WERI-Rb-1 (cell line): ENCODE measurements at regions not wholly inside any gene's neighbourhood (a gene's known extent, or its start where the extent isn't known, plus 50 kb on each side); places are given as distances from the start of the nearest gene placed in this dataset.
"Not testable (repeated sequence)": the region's sequence is repeated elsewhere in the genome, so short reads cannot be mapped to it uniquely, and the experiment has no call there.

ENCODE experiments used
- DNase-seq: peaks from one replicate; pipeline ENCODE4 v3.0.0-alpha.2; 2020
- H3K27ac ChIP-seq: fragments of 250-450 bp; sonication (Bioruptor Pico); 2 replicates; pipeline ENCODE4 v1.5.1; 2020; ENCODE audit warnings: mild to moderate bottlenecking, moderate library complexity
- H3K27me3 ChIP-seq: fragments of 250-450 bp; sonication (Bioruptor Pico); 2 replicates; pipeline ENCODE4 v1.5.1; 2021; ENCODE audit warnings: mild to moderate bottlenecking, low read depth, moderate library complexity; ENCODE audit not compliant: insufficient read depth, severe bottlenecking
- H3K36me3 ChIP-seq: fragments of 250-450 bp; sonication (Bioruptor Pico); 2 replicates; pipeline ENCODE4 v1.5.1; 2020; ENCODE audit warnings: mild to moderate bottlenecking, moderate library complexity
- H3K4me3 ChIP-seq: 2 replicates; pipeline ENCODE4 v1.5.1; 2011; ENCODE audit warnings: low read depth, mild to moderate bottlenecking, control low read depth, low read length
- H3K9me3 ChIP-seq: fragments of 250-450 bp; sonication (Bioruptor Pico); 2 replicates; pipeline ENCODE4 v1.5.1; 2021; ENCODE audit warnings: mild to moderate bottlenecking, moderate library complexity; ENCODE audit not compliant: severe bottlenecking
- TF ChIP-seq, protein P1 (sequence below): IDR thresholded peaks from 2 replicates; pipeline ENCODE4 v1.5.1; 2011; ENCODE audit warnings: low read depth, mild to moderate bottlenecking, control low read depth, inconsistent platforms, low read length

- peaks cover 2% of the 10 kb centered on the region for H3K9me3 ChIP-seq
- TF ChIP-seq, protein P1, sequence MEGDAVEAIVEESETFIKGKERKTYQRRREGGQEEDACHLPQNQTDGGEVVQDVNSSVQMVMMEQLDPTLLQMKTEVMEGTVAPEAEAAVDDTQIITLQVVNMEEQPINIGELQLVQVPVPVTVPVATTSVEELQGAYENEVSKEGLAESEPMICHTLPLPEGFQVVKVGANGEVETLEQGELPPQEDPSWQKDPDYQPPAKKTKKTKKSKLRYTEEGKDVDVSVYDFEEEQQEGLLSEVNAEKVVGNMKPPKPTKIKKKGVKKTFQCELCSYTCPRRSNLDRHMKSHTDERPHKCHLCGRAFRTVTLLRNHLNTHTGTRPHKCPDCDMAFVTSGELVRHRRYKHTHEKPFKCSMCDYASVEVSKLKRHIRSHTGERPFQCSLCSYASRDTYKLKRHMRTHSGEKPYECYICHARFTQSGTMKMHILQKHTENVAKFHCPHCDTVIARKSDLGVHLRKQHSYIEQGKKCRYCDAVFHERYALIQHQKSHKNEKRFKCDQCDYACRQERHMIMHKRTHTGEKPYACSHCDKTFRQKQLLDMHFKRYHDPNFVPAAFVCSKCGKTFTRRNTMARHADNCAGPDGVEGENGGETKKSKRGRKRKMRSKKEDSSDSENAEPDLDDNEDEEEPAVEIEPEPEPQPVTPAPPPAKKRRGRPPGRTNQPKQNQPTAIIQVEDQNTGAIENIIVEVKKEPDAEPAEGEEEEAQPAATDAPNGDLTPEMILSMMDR = no peak
- no peaks in the 10 kb centered on the region for H3K36me3 ChIP-seq
- peaks cover 47% of the 10 kb centered on the region for H3K27me3 ChIP-seq
- no peak overlapping the region for H3K4me3 ChIP-seq
- DNase-seq = no peak
- no peak overlapping the region for H3K27ac ChIP-seq
Observed at GRCh38 chr15:91635641-91636040, 217.9 kb upstream of the SLCO3A1 start.

- TF ChIP-seq, protein P1 = no peak
- no peaks in the 10 kb centered on the region for H3K36me3 ChIP-seq
- H3K27ac ChIP-seq = no peak overlapping the region
- no peak overlapping the region for H3K4me3 ChIP-seq
- DNase-seq = no peak
- peaks cover 41% of the 10 kb centered on the region for H3K27me3 ChIP-seq
- H3K9me3 ChIP-seq = no peaks in the 10 kb centered on the region
Observed at GRCh38 chr15:91649016-91649415, 204.5 kb upstream of the SLCO3A1 start.

- peaks cover 33% of the 10 kb centered on the region for H3K27me3 ChIP-seq
- DNase-seq = no peak
- no peak overlapping the region for H3K27ac ChIP-seq
- TF ChIP-seq, protein P1 = no peak
- H3K9me3 ChIP-seq = no peaks in the 10 kb centered on the region
- H3K36me3 ChIP-seq = no peaks in the 10 kb centered on the region
- no peak overlapping the region for H3K4me3 ChIP-seq
Observed at GRCh38 chr15:91649831-91650321, 203.6 kb upstream of the SLCO3A1 start.

DNA sequence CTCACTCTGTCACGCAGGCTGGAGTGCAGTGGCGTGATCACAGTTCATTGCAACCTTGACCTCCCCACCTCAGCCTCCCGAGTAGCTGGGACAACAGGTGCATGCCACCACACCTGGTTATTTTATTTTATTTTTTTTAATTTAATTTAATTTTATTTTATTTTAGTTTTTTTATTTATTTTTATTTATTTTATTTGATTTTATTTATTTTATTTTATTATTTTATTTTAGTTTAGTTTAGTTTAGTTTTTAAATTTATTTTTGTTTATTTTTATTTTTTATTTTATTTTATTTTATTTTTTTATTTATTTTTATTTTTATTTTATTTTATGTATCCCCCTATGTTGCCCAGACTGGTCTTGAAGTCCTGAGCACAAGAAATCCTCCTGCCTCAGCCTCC, 202.3 kb upstream of the SLCO3A1 start:
- H3K27ac ChIP-seq = no peak overlapping the region
- peaks cover 38% of the 10 kb centered on the region for H3K27me3 ChIP-seq
- DNase-seq = no peak

DNA sequence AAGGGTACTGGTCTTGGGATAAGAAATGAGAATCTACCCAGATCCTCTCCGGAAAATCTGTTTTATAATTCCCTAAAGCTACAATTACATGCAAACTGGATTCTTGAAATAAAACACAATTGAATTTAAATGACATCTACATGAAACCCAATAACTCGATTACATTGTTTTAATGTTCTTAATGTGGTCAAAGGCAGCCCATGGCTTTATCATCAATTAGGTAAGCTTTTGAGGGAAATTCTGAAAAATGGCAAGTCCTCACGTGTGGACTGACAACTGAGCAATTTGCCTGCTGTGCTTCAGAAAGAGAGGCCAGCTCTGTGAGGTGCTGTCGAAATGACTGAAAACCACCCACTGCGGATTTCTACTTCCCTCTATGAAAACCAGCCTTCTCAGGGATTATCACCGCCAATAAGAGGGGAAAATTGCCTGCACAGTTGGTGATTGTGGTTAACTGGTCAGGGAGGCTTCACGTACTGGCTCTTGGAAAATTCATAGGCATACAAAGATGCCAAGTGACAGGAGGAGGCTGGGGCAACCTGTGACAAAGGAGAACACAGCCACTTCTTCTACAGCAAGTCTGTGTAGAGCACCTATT, 200.8 kb upstream of the SLCO3A1 start:
- H3K27ac ChIP-seq = no peak overlapping the region
- no peaks in the 10 kb centered on the region for H3K9me3 ChIP-seq
- no peak overlapping the region for H3K4me3 ChIP-seq
- DNase-seq = no peak
- H3K27me3 ChIP-seq = peaks cover 42% of the 10 kb centered on the region
- TF ChIP-seq, protein P1 = no peak
- H3K36me3 ChIP-seq = no peaks in the 10 kb centered on the region

More for the DNA sequence above, 202.3 kb upstream of the SLCO3A1 start:
- Histone ChIP-seq H3K4me3 (no peak overlapping the region), H3K36me3 (no peaks in the 10 kb centered on the region), H3K9me3 (no peaks in the 10 kb centered on the region)
- TF ChIP-seq, protein P1 = no peak

DNA sequence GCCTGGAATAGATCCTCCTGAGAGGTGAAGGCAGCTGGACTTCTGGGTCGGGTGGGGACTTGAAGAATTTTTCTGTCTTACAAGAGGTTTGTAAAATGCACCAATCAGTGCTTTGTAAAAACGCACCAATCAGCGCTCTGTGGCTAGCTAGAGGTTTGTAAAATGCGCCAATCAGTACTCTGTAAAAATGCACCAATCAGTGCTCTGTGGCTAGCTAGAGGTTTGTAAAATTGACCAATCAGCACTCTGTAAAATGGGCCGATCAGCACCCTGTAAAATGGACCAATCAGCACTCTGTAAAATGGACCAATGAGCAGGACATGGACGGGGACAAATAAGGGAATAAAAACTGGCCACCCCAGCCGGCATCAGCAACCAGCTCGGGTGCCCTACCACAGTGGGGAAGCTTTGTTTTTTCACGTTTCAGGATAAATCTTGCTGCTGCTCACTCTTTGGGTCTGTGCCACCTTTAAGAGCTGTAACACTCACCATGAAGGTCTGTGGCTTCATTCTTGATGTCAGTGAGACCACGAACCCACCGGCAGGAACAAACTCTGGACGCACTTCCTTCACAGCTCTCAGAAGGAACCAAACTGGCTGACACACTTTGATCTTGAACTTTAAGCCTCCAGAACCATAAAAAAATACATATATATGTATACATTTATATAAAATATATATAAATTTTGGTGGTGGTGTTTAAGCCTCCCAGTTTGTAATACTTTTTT, 197.8 kb upstream of the SLCO3A1 start:
- not testable (repeated sequence) for DNase-seq, H3K9me3 ChIP-seq, H3K4me3 ChIP-seq, H3K36me3 ChIP-seq, H3K27ac ChIP-seq
- H3K27me3 ChIP-seq = peaks cover 44% of the 10 kb centered on the region
